H1 (cell line): ENCODE measurements at regions not wholly inside any gene's neighbourhood (a gene's known extent, or its start where the extent isn't known, plus 50 kb on each side); places are given as distances from the start of the nearest gene placed in this dataset.

Experiments
- ATF2 ChIP-seq: IDR thresholded peaks from 2 replicates; pipeline ENCODE4 v1.6.1; 2012; ENCODE audit warnings: low read length, inconsistent platforms
- ATF3 ChIP-seq: IDR thresholded peaks from 2 replicates; pipeline ENCODE4 v1.6.1; 2011; ENCODE audit warnings: low read depth, mild to moderate bottlenecking, low read length; ENCODE audit not compliant: insufficient read depth
- E2F6 ChIP-seq: IDR thresholded peaks from 2 replicates; pipeline ENCODE4 v1.6.1; 2012; ENCODE audit warnings: inconsistent platforms
- FOSL1 ChIP-seq: IDR thresholded peaks from 2 replicates; pipeline ENCODE4 v1.6.1; 2011; ENCODE audit warnings: mild to moderate bottlenecking, low read depth, low read length, moderate library complexity; ENCODE audit not compliant: insufficient read depth
- HDAC6 ChIP-seq: IDR thresholded peaks from one replicate; pipeline ENCODE4 v1.7.1; 2012; ENCODE audit warnings: low read depth, mild to moderate bottlenecking, inconsistent platforms, low read length, moderate library complexity
- KDM5A ChIP-seq: fragments of 200-600 bp; IDR thresholded peaks from 2 replicates; pipeline ENCODE4 v1.7.1; 2012; ENCODE audit warnings: mild to moderate bottlenecking, low read length, inconsistent platforms, mixed read lengths
- SP1 ChIP-seq: IDR thresholded peaks from 2 replicates; pipeline ENCODE4 v1.6.1; 2011; ENCODE audit warnings: low read depth, low read length

- TF ChIP-seq KDM5A (no peak), E2F6 (no peak), ATF3 (no peak), SP1 (no peak), HDAC6 (no peak), FOSL1 (no peak), ATF2 (no peak)
Observed at GRCh38 chrX:39361736-39362135, 560.5 kb downstream of the MID1IP1 start (continued).
